ENCODE measurements at regions not wholly inside any gene's neighbourhood (a gene's known extent, or its start where the extent isn't known, plus 50 kb on each side); places are given as distances from the start of the nearest gene placed in this dataset.

GRCh38 chr4:119746951-119747350 lies 118.3 kb upstream of the PDE5A start:
- TF ChIP-seq MYC (IDR thresholded peaks at IDR 0.05; ENCODE audit: low read depth, low read length) (no peak), POLR2A (IDR thresholded peaks at IDR 0.05; ENCODE audit: extremely low read depth, insufficient read length) (no peak), MAX (IDR thresholded peaks at IDR 0.05; ENCODE audit: low read depth, low read length) (no peak)
- TF ChIP-seq, protein P1, sequence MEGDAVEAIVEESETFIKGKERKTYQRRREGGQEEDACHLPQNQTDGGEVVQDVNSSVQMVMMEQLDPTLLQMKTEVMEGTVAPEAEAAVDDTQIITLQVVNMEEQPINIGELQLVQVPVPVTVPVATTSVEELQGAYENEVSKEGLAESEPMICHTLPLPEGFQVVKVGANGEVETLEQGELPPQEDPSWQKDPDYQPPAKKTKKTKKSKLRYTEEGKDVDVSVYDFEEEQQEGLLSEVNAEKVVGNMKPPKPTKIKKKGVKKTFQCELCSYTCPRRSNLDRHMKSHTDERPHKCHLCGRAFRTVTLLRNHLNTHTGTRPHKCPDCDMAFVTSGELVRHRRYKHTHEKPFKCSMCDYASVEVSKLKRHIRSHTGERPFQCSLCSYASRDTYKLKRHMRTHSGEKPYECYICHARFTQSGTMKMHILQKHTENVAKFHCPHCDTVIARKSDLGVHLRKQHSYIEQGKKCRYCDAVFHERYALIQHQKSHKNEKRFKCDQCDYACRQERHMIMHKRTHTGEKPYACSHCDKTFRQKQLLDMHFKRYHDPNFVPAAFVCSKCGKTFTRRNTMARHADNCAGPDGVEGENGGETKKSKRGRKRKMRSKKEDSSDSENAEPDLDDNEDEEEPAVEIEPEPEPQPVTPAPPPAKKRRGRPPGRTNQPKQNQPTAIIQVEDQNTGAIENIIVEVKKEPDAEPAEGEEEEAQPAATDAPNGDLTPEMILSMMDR (IDR thresholded peaks at IDR 0.05; ENCODE audit: low read depth, low read length) = no peak
- no peak for DNase-seq (ENCODE audit: low read depth)
- no peak overlapping the region for H3K4me3 ChIP-seq (ENCODE audit: low read depth, low read length)

DNA sequence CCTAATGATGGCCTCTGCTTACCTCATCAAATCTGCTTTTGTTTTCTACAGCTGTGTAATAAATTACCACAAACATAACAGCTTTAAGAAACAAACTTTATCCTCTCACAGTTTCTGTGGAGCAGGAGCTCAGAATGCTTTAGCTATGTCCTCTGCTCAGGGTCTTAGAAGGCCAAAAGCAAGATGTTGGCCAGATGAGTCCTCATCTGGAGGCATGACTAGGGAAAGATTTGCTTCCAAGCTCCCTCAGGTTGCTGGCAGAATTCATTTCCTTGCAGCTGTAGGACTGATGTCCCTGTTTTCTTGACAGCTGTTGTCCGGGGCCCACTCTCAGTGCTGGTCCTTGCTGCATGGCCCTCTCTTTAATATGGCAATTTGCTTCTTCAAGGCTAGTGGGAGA lies 116.7 kb upstream of the PDE5A start:
- no peak for DNase-seq (ENCODE audit: low read depth)
- no peak overlapping the region for H3K4me3 ChIP-seq (ENCODE audit: low read depth, low read length)
- TF ChIP-seq MAX (IDR thresholded peaks at IDR 0.05; ENCODE audit: low read depth, low read length) (no peak), POLR2A (IDR thresholded peaks at IDR 0.05; ENCODE audit: extremely low read depth, insufficient read length) (no peak), MYC (IDR thresholded peaks at IDR 0.05; ENCODE audit: low read depth, low read length) (no peak)
- TF ChIP-seq, protein P1 (IDR thresholded peaks at IDR 0.05; ENCODE audit: low read depth, low read length) = no peak

- DNase-seq (ENCODE audit: low read depth) = no peak
- H3K4me3 ChIP-seq (ENCODE audit: low read depth, low read length) = no peak overlapping the region
- TF ChIP-seq MAX (IDR thresholded peaks at IDR 0.05; ENCODE audit: low read depth, low read length) (no peak), MYC (IDR thresholded peaks at IDR 0.05; ENCODE audit: low read depth, low read length) (no peak), POLR2A (IDR thresholded peaks at IDR 0.05; ENCODE audit: extremely low read depth, insufficient read length) (no peak)
- TF ChIP-seq, protein P1 (IDR thresholded peaks at IDR 0.05; ENCODE audit: low read depth, low read length) = no peak
Observed at GRCh38 chr4:119744580-119744979, 116.0 kb upstream of the PDE5A start.

GRCh38 chr4:119743644-119744043 lies 115.0 kb upstream of the PDE5A start:
- TF ChIP-seq, protein P1 (IDR thresholded peaks at IDR 0.05; ENCODE audit: low read depth, low read length) = no peak
- TF ChIP-seq MYC (IDR thresholded peaks at IDR 0.05; ENCODE audit: low read depth, low read length) = no peak
- TF ChIP-seq POLR2A (IDR thresholded peaks at IDR 0.05; ENCODE audit: extremely low read depth, insufficient read length) = no peak
- no peak for TF ChIP-seq MAX (IDR thresholded peaks at IDR 0.05; ENCODE audit: low read depth, low read length)
- DNase-seq (ENCODE audit: low read depth) = no peak
- no peak overlapping the region for H3K4me3 ChIP-seq (ENCODE audit: low read depth, low read length)

GRCh38 chr4:119739796-119740195 lies 111.2 kb upstream of the PDE5A start:
- no peak overlapping the region for H3K4me3 ChIP-seq (ENCODE audit: low read depth, low read length)
- DNase-seq (ENCODE audit: low read depth) = no peak
- no peak for TF ChIP-seq MAX (IDR thresholded peaks at IDR 0.05; ENCODE audit: low read depth, low read length)
- no peak for TF ChIP-seq POLR2A (IDR thresholded peaks at IDR 0.05; ENCODE audit: extremely low read depth, insufficient read length)
- TF ChIP-seq, protein P1 (IDR thresholded peaks at IDR 0.05; ENCODE audit: low read depth, low read length) = no peak
- no peak for TF ChIP-seq MYC (IDR thresholded peaks at IDR 0.05; ENCODE audit: low read depth, low read length)

GRCh38 chr4:119738901-119739300 lies 110.3 kb upstream of the PDE5A start:
- no peak for DNase-seq (ENCODE audit: low read depth)
- TF ChIP-seq MAX (IDR thresholded peaks at IDR 0.05; ENCODE audit: low read depth, low read length) (no peak), POLR2A (IDR thresholded peaks at IDR 0.05; ENCODE audit: extremely low read depth, insufficient read length) (no peak), MYC (IDR thresholded peaks at IDR 0.05; ENCODE audit: low read depth, low read length) (no peak)
- TF ChIP-seq, protein P1 (IDR thresholded peaks at IDR 0.05; ENCODE audit: low read depth, low read length) = no peak
- no peak overlapping the region for H3K4me3 ChIP-seq (ENCODE audit: low read depth, low read length)
